GM19025 (cell line): ENCODE measurements at regions not wholly inside any gene's neighbourhood (a gene's known extent, or its start where the extent isn't known, plus 50 kb on each side); places are given as distances from the start of the nearest gene placed in this dataset.
"Not testable (repeated sequence)": the region's sequence is repeated elsewhere in the genome, so short reads cannot be mapped to it uniquely, and the experiment has no call there.

Experiments used
- ATAC-seq: cut with Tn5 transposase; IDR thresholded peaks from one replicate; pipeline ENCODE4 v1.9.1; 2021; ENCODE audit warnings: mild to moderate bottlenecking, low read depth, moderate library complexity; ENCODE audit not compliant: unreplicated experiment

DNA sequence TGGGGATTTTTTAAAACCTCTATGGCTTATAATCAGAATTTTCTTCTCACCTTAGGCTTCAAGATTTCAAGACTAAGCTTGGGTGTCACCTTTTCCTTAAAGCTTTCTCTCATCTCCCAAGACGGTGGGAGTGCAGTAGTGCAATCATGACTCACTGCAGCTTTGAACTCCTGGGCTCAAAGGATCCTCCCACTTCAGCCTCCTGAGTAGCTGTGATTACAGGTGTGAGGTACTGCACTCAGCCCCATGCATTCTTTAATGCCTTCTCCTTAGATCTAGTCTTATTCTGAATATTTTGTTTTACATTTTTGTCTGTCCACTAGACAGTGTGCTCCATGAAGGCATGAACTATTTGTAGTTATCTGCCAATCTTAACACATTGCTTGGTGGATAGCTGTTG is 55.7 kb upstream of the FAT3 start:
- no peak for ATAC-seq

DNA sequence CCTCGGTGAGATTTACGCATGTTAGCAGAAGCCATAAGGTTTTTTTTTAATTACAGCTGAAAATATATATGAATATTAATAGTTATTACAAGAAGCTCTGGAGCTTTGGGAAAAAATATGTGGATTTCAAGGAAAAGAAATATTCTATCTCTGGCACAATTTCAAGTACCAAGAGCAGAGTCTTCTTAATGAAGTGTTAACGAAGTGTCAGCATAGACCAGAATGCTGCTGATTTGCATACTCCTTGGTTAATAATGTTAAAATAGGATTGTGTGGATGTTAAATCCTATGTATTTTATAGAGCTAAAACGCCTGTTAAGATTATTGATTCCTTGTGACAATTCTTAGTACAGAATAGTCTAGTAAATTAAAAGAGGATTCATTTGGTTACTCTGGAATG is 57.0 kb upstream of the FAT3 start:
- ATAC-seq, result no peak

GRCh38 chr11:92166335-92166734 is 58.3 kb upstream of the FAT3 start:
- ATAC-seq, result no peak

DNA sequence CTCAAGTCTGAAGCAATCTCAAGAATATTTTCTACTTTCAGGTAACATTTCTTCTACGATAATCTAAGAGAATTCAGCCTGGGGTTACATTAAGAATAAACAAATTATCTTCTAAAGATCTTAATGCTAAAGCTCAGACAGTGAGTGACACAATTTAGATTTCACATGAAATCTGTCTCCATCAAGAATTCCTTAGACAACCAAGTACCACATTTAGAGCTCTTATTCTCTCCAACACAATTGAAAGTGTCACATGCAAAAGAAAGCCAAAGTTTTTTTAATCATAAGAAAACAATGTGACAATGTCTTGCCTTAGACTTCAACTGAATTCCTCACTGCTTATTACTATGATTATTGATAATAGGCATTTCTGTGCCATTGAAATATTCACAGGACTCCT is 60.7 kb upstream of the FAT3 start:
- ATAC-seq, result no peak

- no peak for ATAC-seq
Observed at GRCh38 chr11:92162776-92163175, 61.8 kb upstream of the FAT3 start.

DNA sequence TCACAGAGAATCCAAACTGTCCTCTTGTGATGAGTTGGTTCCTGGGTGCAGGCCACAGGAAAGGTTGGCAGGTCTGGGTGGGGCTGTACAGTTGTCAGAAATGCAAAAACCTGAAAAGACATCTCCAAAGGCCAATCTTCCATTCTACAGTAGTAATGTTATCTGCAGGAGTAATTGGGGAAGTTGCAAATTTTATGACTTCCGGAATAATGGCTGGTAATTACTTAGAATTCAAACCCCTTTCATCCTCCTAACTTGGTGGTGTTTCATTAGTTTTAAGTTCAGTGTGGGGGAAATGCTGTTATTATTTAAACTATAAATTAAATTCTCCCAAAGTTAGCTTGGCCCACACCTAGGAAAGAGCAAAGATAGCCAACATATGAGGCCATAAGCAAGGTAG is 64.7 kb upstream of the FAT3 start:
- ATAC-seq, result no peak

DNA sequence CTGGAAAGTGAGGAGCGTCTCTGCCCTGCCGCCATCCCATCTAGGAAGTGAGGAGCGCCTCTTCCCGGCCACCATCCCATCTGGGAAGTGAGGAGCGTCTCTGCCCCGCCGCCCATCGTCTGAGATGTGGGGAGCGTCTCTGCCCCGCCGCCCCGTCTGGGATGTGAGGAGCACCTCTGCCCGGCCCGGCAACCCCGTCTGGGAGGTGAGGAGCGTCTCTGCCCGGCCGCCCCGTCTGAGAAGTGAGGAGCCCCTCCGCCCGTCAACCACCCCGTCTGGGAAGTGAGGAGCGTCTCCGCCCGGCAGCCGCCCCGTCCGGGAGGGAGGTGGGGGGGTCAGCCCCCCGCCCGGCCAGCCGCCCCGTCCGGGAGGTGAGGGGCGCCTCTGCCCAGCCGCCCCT is 67.2 kb upstream of the FAT3 start:
- not testable (repeated sequence) for ATAC-seq

DNA sequence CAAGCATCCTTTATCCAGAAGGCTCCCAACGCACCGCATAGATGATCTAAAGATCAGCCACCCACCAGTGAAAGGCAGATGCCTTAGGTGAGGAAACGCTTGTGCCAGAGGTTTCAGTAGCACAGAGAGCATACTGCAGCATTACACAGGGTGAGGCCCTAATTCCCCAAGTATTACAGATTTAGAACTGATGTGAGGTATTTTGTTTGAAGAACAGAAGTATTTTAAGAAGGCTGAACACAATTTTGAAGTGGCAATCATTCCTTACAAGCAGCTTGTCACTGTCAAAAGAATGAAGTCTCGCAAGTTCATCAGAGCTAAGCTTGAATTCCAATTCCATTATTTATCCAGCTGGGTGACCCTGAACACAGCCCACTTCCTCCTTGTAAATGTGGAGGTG is 70.0 kb upstream of the FAT3 start:
- no peak for ATAC-seq

DNA sequence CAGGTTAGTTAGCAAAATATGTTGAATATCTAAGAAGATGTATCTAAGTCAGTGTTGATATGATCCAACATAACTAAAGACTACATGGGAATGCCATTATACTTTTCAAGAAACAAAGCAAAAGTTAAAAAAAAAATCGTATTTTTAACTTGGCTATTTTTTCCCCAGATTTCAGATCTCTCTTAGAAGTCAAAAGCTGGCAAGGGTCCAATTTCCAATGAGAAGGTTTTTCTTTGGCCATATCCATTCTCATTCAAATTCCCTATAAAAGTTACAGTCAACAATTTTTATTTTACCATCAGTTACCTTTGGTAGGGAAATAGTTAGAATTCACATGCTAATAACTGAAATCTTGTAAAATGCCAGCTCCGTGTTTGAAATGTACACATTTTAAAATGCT is 70.5 kb upstream of the FAT3 start:
- no peak for ATAC-seq

GRCh38 chr11:92153542-92153941 is 71.1 kb upstream of the FAT3 start:
- ATAC-seq, result no peak

GRCh38 chr11:92152245-92152644 is 72.4 kb upstream of the FAT3 start:
- ATAC-seq, result no peak

- no peak for ATAC-seq
Observed at GRCh38 chr11:92149996-92150395, 74.6 kb upstream of the FAT3 start.

DNA sequence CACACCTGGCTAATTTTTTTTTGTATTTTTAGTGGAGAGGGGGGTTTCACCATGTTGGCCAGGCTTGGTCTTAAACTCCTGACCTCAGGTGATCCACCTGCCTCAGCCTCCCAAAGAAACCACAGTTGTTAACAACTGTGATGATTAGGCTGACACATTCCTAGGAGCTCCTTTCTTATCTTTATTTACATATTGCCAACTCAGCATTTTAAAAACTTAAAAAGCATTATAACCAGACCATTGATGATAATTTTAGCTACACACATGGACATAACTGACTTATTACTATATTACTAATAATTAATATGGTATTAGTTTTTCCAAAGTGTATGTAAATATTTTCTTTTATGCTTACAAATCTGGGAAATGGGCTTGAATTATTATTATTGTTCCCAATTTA is 82.9 kb upstream of the FAT3 start:
- ATAC-seq, result no peak

GRCh38 chr11:92141159-92141558 is 83.5 kb upstream of the FAT3 start:
- ATAC-seq, result no peak

- no peak for ATAC-seq
Observed at GRCh38 chr11:92140021-92140420, 84.6 kb upstream of the FAT3 start.

DNA sequence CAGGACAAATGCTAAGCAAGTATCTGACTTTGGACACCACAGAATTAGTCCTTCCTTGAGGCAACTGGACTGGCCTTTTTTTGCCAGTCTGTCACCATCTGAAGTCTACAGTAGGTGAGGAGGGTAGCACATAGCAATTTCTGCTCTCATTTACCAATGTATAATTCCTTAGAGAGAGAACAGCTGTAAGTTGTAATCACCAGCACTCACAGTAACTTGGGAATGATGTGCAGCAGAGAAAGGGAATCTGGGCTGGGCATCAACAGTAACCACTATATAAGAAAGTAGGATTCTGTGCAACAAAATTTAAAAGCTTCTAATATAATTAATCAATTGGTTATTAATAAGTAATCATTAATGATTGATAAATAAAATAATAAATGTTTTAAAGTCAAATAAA is 86.3 kb upstream of the FAT3 start:
- ATAC-seq, result no peak

GRCh38 chr11:92137747-92138146 is 86.9 kb upstream of the FAT3 start:
- ATAC-seq, result no peak

GRCh38 chr11:92136797-92137196 is 87.8 kb upstream of the FAT3 start:
- no peak for ATAC-seq

DNA sequence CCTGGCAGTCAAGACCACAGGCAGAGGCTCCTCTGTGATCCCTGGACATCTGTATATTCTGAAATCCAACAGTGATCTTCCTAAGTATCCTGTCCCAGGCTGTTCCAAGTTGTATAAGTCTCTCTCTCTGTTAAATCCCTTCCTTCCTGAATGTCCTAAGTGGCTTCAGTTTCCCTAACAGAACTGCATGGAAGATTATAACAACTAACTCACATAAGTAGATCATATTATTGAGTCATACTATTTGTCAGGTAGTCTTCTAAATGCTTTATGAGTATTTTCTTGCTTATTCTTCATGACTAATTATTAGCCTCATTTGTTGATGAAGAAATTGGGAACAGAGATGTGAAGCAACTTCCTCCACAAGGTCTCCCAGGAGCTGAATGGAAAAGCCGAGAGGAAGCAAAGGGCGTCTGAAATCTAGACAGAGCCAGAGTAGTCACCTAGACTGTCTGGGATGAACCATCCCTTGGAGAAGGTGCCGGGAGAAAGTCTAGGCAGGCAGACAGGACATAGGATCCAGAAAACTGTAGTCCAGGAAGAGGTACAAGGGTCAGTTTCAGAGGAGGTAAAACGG is 93.2 kb upstream of the FAT3 start:
- ATAC-seq, result no peak

GRCh38 chr11:92130421-92130831 is 94.2 kb upstream of the FAT3 start:
- ATAC-seq, result no peak

GRCh38 chr11:92129811-92130210 is 94.8 kb upstream of the FAT3 start:
- ATAC-seq, result no peak

- ATAC-seq, result no peak
Observed at GRCh38 chr11:92128026-92128425, 96.6 kb upstream of the FAT3 start.

DNA sequence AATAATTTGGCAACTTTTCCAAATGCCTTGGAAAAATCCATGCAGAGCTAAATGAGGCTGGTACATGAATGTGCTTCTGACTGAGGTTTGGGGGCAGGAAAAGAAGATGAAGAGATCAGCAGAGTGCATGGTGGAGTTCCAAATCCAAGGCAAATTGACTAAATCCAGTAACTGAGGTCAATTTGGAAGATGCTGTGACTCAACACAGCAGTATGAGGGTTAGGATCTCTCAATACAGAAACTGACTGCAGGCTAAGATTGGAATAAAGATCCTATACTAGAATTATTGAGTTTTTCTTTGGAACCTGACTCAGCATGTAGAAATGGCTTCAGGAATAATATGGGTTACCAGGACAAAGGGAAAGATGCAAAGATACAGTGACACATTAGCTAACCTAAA is 99.3 kb upstream of the FAT3 start:
- ATAC-seq, result no peak
